ENCODE measurements at regions not wholly inside any gene's neighbourhood (a gene's known extent, or its start where the extent isn't known, plus 50 kb on each side); places are given as distances from the start of the nearest gene placed in this dataset.
"Not testable (repeated sequence)": the region's sequence is repeated elsewhere in the genome, so short reads cannot be mapped to it uniquely, and the experiment has no call there.

DNA sequence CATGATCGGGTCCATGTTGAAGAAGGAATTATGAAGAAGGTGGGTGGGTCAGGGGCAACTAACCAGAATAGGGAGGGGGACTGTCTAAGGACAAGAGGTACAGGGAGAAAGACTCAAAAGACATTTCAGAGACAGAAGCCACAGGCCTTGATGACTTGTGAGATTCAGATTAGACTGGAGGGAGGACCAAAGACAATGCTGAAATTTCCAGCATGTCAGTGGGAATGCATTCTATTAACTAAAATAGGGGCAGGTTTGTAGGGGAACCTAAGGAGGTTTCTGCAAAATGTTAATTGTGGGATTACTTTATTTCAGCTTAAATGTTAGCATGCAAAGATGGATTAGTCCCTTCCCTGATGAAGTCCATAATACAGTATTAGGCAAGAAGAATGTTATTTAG is 141.6 kb upstream of the NBPF26 start:
- H3K27ac ChIP-seq (ENCODE audit: low read depth, low read length); H3K27me3 ChIP-seq (ENCODE audit: control insufficient read depth, insufficient read depth, low read length); DNase-seq (ENCODE audit: low read depth in 4 of 6, low spot score in 6 of 6); H3K9me3 ChIP-seq (ENCODE audit: control insufficient read depth, insufficient read depth, low read length); H3K4me1 ChIP-seq (ENCODE audit: control insufficient read depth, insufficient read depth, low read length); H3K4me3 ChIP-seq (ENCODE audit: low read depth, low read length); H3K36me3 ChIP-seq (ENCODE audit: control insufficient read depth, insufficient read depth, low read length): not testable (repeated sequence)
- WGBS (ENCODE audit: insufficient coverage): no CpG with 5 or more reads among the region's 1 CpG

DNA sequence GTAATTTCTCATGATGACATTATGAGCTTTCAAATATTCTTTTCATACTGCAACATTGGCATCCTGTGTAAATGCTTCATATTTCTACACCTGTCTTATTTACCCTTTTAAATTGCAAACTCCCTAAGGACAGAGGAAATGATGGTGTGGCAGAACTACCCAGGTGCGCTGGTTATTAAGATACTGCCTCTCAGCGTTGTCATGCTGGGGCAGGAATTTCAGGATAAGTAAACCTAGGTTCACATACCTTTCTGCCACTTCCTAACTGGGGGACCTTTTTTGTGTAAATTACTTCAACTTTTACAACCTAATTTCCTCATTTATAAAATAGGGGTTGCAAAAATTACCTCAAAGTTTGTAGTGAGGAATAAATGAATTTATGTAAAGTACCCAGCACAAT is 137.7 kb upstream of the NBPF26 start:
- DNase-seq (ENCODE audit: low read depth in 4 of 6, low spot score in 6 of 6); H3K4me3 ChIP-seq (ENCODE audit: low read depth, low read length); H3K36me3 ChIP-seq (ENCODE audit: control insufficient read depth, insufficient read depth, low read length); H3K27ac ChIP-seq (ENCODE audit: low read depth, low read length); H3K27me3 ChIP-seq (ENCODE audit: control insufficient read depth, insufficient read depth, low read length); H3K4me1 ChIP-seq (ENCODE audit: control insufficient read depth, insufficient read depth, low read length); H3K9me3 ChIP-seq (ENCODE audit: control insufficient read depth, insufficient read depth, low read length): not testable (repeated sequence)
- WGBS (ENCODE audit: insufficient coverage): no CpG with 5 or more reads among the region's 2 CpGs

GRCh38 chr1:120588811-120589210 is 134.9 kb upstream of the NBPF26 start:
- H3K4me3 ChIP-seq (ENCODE audit: low read depth, low read length); H3K36me3 ChIP-seq (ENCODE audit: control insufficient read depth, insufficient read depth, low read length); H3K27ac ChIP-seq (ENCODE audit: low read depth, low read length); H3K9me3 ChIP-seq (ENCODE audit: control insufficient read depth, insufficient read depth, low read length); DNase-seq (ENCODE audit: low read depth in 4 of 6, low spot score in 6 of 6); H3K4me1 ChIP-seq (ENCODE audit: control insufficient read depth, insufficient read depth, low read length); H3K27me3 ChIP-seq (ENCODE audit: control insufficient read depth, insufficient read depth, low read length): not testable (repeated sequence)
- no CpG with 5 or more reads among the region's 1 CpG for WGBS (ENCODE audit: insufficient coverage)

GRCh38 chr1:120591774-120592173 is 132.0 kb upstream of the NBPF26 start:
- WGBS (ENCODE audit: insufficient coverage): no CpG with 5 or more reads among the region's 4 CpGs
- H3K27me3 ChIP-seq (ENCODE audit: control insufficient read depth, insufficient read depth, low read length); H3K4me3 ChIP-seq (ENCODE audit: low read depth, low read length); H3K4me1 ChIP-seq (ENCODE audit: control insufficient read depth, insufficient read depth, low read length); DNase-seq (ENCODE audit: low read depth in 4 of 6, low spot score in 6 of 6); H3K27ac ChIP-seq (ENCODE audit: low read depth, low read length); H3K9me3 ChIP-seq (ENCODE audit: control insufficient read depth, insufficient read depth, low read length); H3K36me3 ChIP-seq (ENCODE audit: control insufficient read depth, insufficient read depth, low read length): not testable (repeated sequence)

DNA sequence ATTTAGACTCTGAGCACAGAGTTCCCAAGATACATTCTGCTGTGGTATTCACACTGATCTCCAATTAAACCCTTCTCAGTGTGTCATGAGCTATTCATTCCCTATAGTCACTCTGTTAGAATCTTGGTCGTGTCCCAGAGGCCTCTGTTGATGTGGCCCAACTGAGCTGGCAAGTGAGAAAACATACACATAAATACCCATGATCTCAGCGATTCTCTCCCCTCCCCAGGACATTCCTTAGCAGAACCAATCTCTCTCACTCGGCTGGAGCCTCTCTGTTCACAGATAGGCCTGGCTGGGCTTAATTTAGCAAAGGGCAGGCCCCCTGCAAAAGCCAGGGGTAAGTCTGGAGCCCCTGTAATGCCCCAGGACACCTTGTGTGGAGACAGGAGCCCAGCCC is 130.8 kb upstream of the NBPF26 start:
- not testable (repeated sequence) for DNase-seq (ENCODE audit: low read depth in 4 of 6, low spot score in 6 of 6); H3K27ac ChIP-seq (ENCODE audit: low read depth, low read length); H3K27me3 ChIP-seq (ENCODE audit: control insufficient read depth, insufficient read depth, low read length); H3K4me1 ChIP-seq (ENCODE audit: control insufficient read depth, insufficient read depth, low read length); H3K36me3 ChIP-seq (ENCODE audit: control insufficient read depth, insufficient read depth, low read length); H3K4me3 ChIP-seq (ENCODE audit: low read depth, low read length); H3K9me3 ChIP-seq (ENCODE audit: control insufficient read depth, insufficient read depth, low read length)
- WGBS (ENCODE audit: insufficient coverage): no CpG with 5 or more reads among the region's 3 CpGs

- H3K4me1 ChIP-seq (ENCODE audit: control insufficient read depth, insufficient read depth, low read length); H3K36me3 ChIP-seq (ENCODE audit: control insufficient read depth, insufficient read depth, low read length); H3K27ac ChIP-seq (ENCODE audit: low read depth, low read length); H3K9me3 ChIP-seq (ENCODE audit: control insufficient read depth, insufficient read depth, low read length); DNase-seq (ENCODE audit: low read depth in 4 of 6, low spot score in 6 of 6); H3K27me3 ChIP-seq (ENCODE audit: control insufficient read depth, insufficient read depth, low read length); H3K4me3 ChIP-seq (ENCODE audit: low read depth, low read length): not testable (repeated sequence)
- WGBS (ENCODE audit: insufficient coverage): no CpG with 5 or more reads among the region's 2 CpGs
Observed at GRCh38 chr1:120593648-120594047, 130.1 kb upstream of the NBPF26 start.

DNA sequence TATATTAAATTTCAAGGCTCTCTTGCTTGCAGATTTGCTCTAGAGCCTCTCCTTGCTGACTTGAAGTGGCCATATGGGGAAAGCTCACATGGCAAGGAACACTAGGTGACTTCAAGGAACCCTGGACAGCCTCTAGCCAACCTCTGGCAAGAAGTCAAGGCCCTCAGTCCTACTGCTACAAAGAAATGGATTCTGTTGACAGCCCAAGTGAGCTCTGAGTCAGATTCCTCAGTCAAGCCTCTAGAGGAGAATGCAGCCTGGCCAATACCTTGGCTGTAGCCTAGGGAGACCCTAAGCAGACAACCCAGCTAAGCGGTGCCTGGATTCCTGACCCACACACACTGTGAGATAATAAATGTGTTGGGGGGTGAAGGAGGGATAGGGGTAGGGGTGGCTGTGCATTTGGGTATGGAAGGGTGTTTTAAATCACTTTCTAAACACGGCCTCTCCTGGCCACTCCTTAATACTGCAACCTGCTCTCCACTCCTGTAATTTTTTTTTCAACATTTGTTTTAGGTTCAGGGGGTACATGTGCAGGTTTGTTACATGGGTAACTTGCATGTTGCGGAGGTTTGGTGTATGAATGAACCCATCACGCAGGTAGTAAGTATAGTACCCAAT is 125.3 kb upstream of the NBPF26 start:
- not testable (repeated sequence) for H3K27me3 ChIP-seq (ENCODE audit: control insufficient read depth, insufficient read depth, low read length); H3K4me3 ChIP-seq (ENCODE audit: low read depth, low read length); H3K4me1 ChIP-seq (ENCODE audit: control insufficient read depth, insufficient read depth, low read length); H3K36me3 ChIP-seq (ENCODE audit: control insufficient read depth, insufficient read depth, low read length); H3K9me3 ChIP-seq (ENCODE audit: control insufficient read depth, insufficient read depth, low read length); H3K27ac ChIP-seq (ENCODE audit: low read depth, low read length); DNase-seq (ENCODE audit: low read depth in 4 of 6, low spot score in 6 of 6)
- no CpG with 5 or more reads among the region's 4 CpGs for WGBS (ENCODE audit: insufficient coverage)

- not testable (repeated sequence) for H3K36me3 ChIP-seq (ENCODE audit: control insufficient read depth, insufficient read depth, low read length); H3K4me3 ChIP-seq (ENCODE audit: low read depth, low read length); H3K27me3 ChIP-seq (ENCODE audit: control insufficient read depth, insufficient read depth, low read length); H3K4me1 ChIP-seq (ENCODE audit: control insufficient read depth, insufficient read depth, low read length); H3K9me3 ChIP-seq (ENCODE audit: control insufficient read depth, insufficient read depth, low read length); H3K27ac ChIP-seq (ENCODE audit: low read depth, low read length); DNase-seq (ENCODE audit: low read depth in 4 of 6, low spot score in 6 of 6)
- no CpG with 5 or more reads among the region's 3 CpGs for WGBS (ENCODE audit: insufficient coverage)
Observed at GRCh38 chr1:120599511-120599910, 124.2 kb upstream of the NBPF26 start.

- H3K27me3 ChIP-seq (ENCODE audit: control insufficient read depth, insufficient read depth, low read length); H3K9me3 ChIP-seq (ENCODE audit: control insufficient read depth, insufficient read depth, low read length); DNase-seq (ENCODE audit: low read depth in 4 of 6, low spot score in 6 of 6); H3K36me3 ChIP-seq (ENCODE audit: control insufficient read depth, insufficient read depth, low read length); H3K27ac ChIP-seq (ENCODE audit: low read depth, low read length); H3K4me1 ChIP-seq (ENCODE audit: control insufficient read depth, insufficient read depth, low read length); H3K4me3 ChIP-seq (ENCODE audit: low read depth, low read length): not testable (repeated sequence)
- WGBS (ENCODE audit: insufficient coverage): no CpG with 5 or more reads among the region's 3 CpGs
Observed at GRCh38 chr1:120600442-120601041, 123.2 kb upstream of the NBPF26 start.

- not testable (repeated sequence) for H3K4me1 ChIP-seq (ENCODE audit: control insufficient read depth, insufficient read depth, low read length); H3K9me3 ChIP-seq (ENCODE audit: control insufficient read depth, insufficient read depth, low read length); H3K27ac ChIP-seq (ENCODE audit: low read depth, low read length); H3K27me3 ChIP-seq (ENCODE audit: control insufficient read depth, insufficient read depth, low read length); H3K4me3 ChIP-seq (ENCODE audit: low read depth, low read length); DNase-seq (ENCODE audit: low read depth in 4 of 6, low spot score in 6 of 6); H3K36me3 ChIP-seq (ENCODE audit: control insufficient read depth, insufficient read depth, low read length)
- WGBS (ENCODE audit: insufficient coverage): no CpG with 5 or more reads among the region's 3 CpGs
Observed at GRCh38 chr1:120607882-120608281, 115.9 kb upstream of the NBPF26 start.
